ENCODE measurements at regions not wholly inside any gene's neighbourhood (a gene's known extent, or its start where the extent isn't known, plus 50 kb on each side); places are given as distances from the start of the nearest gene placed in this dataset.

DNA sequence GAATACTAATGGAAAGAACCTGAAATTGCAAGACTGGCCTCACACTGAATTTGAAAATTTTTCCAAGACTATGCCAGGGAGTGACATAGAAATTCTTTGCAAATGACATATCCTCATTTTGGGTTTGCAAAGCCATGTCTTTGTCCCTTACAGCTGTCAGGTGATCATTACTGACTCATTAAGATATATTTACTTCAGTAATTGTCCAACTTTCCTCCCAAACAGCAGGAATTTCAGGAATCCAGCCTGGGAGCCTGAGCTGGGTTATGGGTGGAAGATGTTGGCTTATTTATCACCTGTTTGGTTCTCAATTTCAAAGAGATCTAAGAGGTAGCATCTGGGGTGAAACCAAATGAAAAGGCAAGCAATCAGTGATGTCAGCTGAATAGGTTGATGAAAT is 111.6 kb upstream of the ACP3 start:
- Histone ChIP-seq H3K4me3 (ENCODE audit: low read length) (no peak overlapping the region), H4K5ac (ENCODE audit: low read length) (no peak overlapping the region), H3K4ac (ENCODE audit: low read depth, low read length) (no peak overlapping the region), H3K4me2 (ENCODE audit: low read length) (no peak overlapping the region), H3K4me1 (ENCODE audit: control insufficient read depth, low read depth, low read length) (no peaks in the 10 kb centered on the region), H3K36me3 (ENCODE audit: control insufficient read depth, insufficient read depth, low read length) (no peaks in the 10 kb centered on the region), H3K79me1 (ENCODE audit: low read length) (no peaks in the 10 kb centered on the region), H3K79me2 (ENCODE audit: control insufficient read depth, insufficient read depth, low read length) (no peaks in the 10 kb centered on the region), H3K27ac (ENCODE audit: low read depth, low read length) (no peak overlapping the region), H2BK15ac (replicated peaks; ENCODE audit: low read depth) (no peak overlapping the region), H3K56ac (ENCODE audit: low read length) (no peak overlapping the region), H3K27me3 (ENCODE audit: insufficient read depth, low read length, poor library complexity) (peaks cover 2% of the 10 kb centered on the region), H2AK5ac (ENCODE audit: low read length) (no peak overlapping the region), H4K8ac (ENCODE audit: low read depth, low read length) (no peak overlapping the region), H2BK120ac (ENCODE audit: low read depth, low read length) (no peak overlapping the region), H3K18ac (ENCODE audit: low read length) (no peak overlapping the region), H2BK5ac (ENCODE audit: low read length) (no peak overlapping the region), H3K9ac (ENCODE audit: low read length) (no peak overlapping the region), H3K23ac (ENCODE audit: low read length) (no peak overlapping the region)
- no peak for DNase-seq

GRCh38 chr3:132209855-132210254 is 107.4 kb upstream of the ACP3 start:
- Histone ChIP-seq H3K4me2 (ENCODE audit: low read length) (no peak overlapping the region), H3K4me3 (ENCODE audit: low read length) (no peak overlapping the region), H4K8ac (ENCODE audit: low read depth, low read length) (no peak overlapping the region), H3K56ac (ENCODE audit: low read length) (no peak overlapping the region), H3K36me3 (ENCODE audit: control insufficient read depth, insufficient read depth, low read length) (no peaks in the 10 kb centered on the region), H3K9ac (ENCODE audit: low read length) (no peak overlapping the region), H2BK5ac (ENCODE audit: low read length) (no peak overlapping the region), H2BK15ac (replicated peaks; ENCODE audit: low read depth) (no peak overlapping the region), H3K27ac (ENCODE audit: low read depth, low read length) (no peak overlapping the region), H3K79me1 (ENCODE audit: low read length) (no peaks in the 10 kb centered on the region), H4K5ac (ENCODE audit: low read length) (no peak overlapping the region), H3K23ac (ENCODE audit: low read length) (no peak overlapping the region), H3K27me3 (ENCODE audit: insufficient read depth, low read length, poor library complexity) (peaks cover 2% of the 10 kb centered on the region), H3K4me1 (ENCODE audit: control insufficient read depth, low read depth, low read length) (no peaks in the 10 kb centered on the region), H3K79me2 (ENCODE audit: control insufficient read depth, insufficient read depth, low read length) (no peaks in the 10 kb centered on the region), H3K18ac (ENCODE audit: low read length) (no peak overlapping the region), H2AK5ac (ENCODE audit: low read length) (no peak overlapping the region), H3K4ac (ENCODE audit: low read depth, low read length) (no peak overlapping the region), H2BK120ac (ENCODE audit: low read depth, low read length) (no peak overlapping the region)
- DNase-seq, result no peak

GRCh38 chr3:132210476-132211346 is 106.5 kb upstream of the ACP3 start:
- H3K4me3 ChIP-seq (ENCODE audit: low read length), result no peak overlapping the region
- H3K4me2 ChIP-seq (ENCODE audit: low read length), result no peak overlapping the region
- H3K56ac ChIP-seq (ENCODE audit: low read length), result no peak overlapping the region
- H3K27me3 ChIP-seq (ENCODE audit: insufficient read depth, low read length, poor library complexity), result peaks cover 2% of the 10 kb centered on the region
- DNase-seq, result peak; percentile 73
- no peak overlapping the region for H2BK120ac ChIP-seq (ENCODE audit: low read depth, low read length)
- no peak overlapping the region for H2BK5ac ChIP-seq (ENCODE audit: low read length)
- H3K79me2 ChIP-seq (ENCODE audit: control insufficient read depth, insufficient read depth, low read length), result no peaks in the 10 kb centered on the region
- H4K8ac ChIP-seq (ENCODE audit: low read depth, low read length), result no peak overlapping the region
- no peak overlapping the region for H2BK15ac ChIP-seq (replicated peaks; ENCODE audit: low read depth)
- no CpG with 5 or more reads among the region's 9 CpGs for WGBS (ENCODE audit: extremely low coverage, insufficient coverage, low lambda C conversion rate)
- H3K36me3 ChIP-seq (ENCODE audit: control insufficient read depth, insufficient read depth, low read length), result no peaks in the 10 kb centered on the region
- no peak overlapping the region for H3K18ac ChIP-seq (ENCODE audit: low read length)
- no peak overlapping the region for H3K27ac ChIP-seq (ENCODE audit: low read depth, low read length)
- H3K79me1 ChIP-seq (ENCODE audit: low read length), result no peaks in the 10 kb centered on the region
- H4K5ac ChIP-seq (ENCODE audit: low read length), result no peak overlapping the region
- no peak overlapping the region for H3K9ac ChIP-seq (ENCODE audit: low read length)
- H3K4me1 ChIP-seq (ENCODE audit: control insufficient read depth, low read depth, low read length), result no peaks in the 10 kb centered on the region
- H3K4ac ChIP-seq (ENCODE audit: low read depth, low read length), result no peak overlapping the region
- H2AK5ac ChIP-seq (ENCODE audit: low read length), result no peak overlapping the region
- H3K23ac ChIP-seq (ENCODE audit: low read length), result no peak overlapping the region

- no peak overlapping the region for H3K9ac ChIP-seq (ENCODE audit: low read length)
- H3K18ac ChIP-seq (ENCODE audit: low read length), result no peak overlapping the region
- no peaks in the 10 kb centered on the region for H3K79me1 ChIP-seq (ENCODE audit: low read length)
- H2AK5ac ChIP-seq (ENCODE audit: low read length), result no peak overlapping the region
- no peak overlapping the region for H3K23ac ChIP-seq (ENCODE audit: low read length)
- no peak overlapping the region for H2BK120ac ChIP-seq (ENCODE audit: low read depth, low read length)
- H3K56ac ChIP-seq (ENCODE audit: low read length), result no peak overlapping the region
- no peak overlapping the region for H3K4ac ChIP-seq (ENCODE audit: low read depth, low read length)
- H4K8ac ChIP-seq (ENCODE audit: low read depth, low read length), result no peak overlapping the region
- no peak overlapping the region for H4K5ac ChIP-seq (ENCODE audit: low read length)
- no peak overlapping the region for H3K4me2 ChIP-seq (ENCODE audit: low read length)
- DNase-seq, result no peak
- H3K27ac ChIP-seq (ENCODE audit: low read depth, low read length), result no peak overlapping the region
- H3K36me3 ChIP-seq (ENCODE audit: control insufficient read depth, insufficient read depth, low read length), result no peaks in the 10 kb centered on the region
- no peaks in the 10 kb centered on the region for H3K79me2 ChIP-seq (ENCODE audit: control insufficient read depth, insufficient read depth, low read length)
- no peak overlapping the region for H2BK15ac ChIP-seq (replicated peaks; ENCODE audit: low read depth)
- H3K4me3 ChIP-seq (ENCODE audit: low read length), result no peak overlapping the region
- no peaks in the 10 kb centered on the region for H3K4me1 ChIP-seq (ENCODE audit: control insufficient read depth, low read depth, low read length)
- H3K27me3 ChIP-seq (ENCODE audit: insufficient read depth, low read length, poor library complexity), result peaks cover 2% of the 10 kb centered on the region
- no peak overlapping the region for H2BK5ac ChIP-seq (ENCODE audit: low read length)
Measured at GRCh38 chr3:132211896-132212295, 105.3 kb upstream of the ACP3 start.

DNA sequence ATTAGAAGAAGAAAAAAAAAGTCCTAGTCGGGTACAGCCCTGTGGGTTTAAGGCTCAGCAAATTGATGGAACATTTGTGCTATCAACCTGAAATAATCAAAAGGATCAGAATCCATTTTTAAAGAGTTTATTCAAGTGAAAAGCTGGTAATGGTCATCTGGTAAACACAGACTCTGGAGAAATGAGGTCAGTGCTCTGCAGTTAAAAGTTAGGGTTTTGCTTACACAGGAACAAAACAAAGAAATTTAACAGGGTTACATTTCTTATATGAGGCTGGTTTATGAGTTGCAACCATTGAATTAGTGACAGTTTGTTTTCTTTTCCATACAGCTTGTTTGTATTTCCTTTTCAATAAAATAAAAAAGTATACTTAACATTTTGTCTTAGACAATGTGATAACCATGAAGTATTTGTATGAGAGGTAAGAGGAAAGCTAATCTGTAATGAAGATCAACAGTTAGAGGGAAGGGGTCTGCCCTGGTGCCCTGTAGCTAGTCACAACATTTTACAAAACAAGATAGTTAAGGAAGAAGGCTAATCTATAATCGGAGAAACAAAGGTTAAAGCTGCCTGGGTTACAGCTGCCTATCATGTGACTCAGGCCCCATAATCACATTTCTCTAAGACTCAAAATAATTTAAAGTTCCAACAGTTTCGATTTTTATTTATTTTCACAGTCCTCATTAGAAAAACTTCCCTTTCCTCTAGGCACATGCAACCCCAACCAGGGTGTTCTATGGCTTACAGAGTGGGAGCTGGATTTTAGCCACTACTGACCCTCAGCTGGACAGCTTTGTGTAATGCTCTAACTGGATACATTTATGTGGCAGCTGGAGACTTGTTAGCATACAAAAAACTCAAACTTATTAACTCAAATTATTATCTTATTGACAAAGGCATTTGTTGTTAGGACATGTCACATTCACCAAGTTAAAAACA is 98.1 kb upstream of the ACP3 start:
- Histone ChIP-seq H2BK120ac (ENCODE audit: low read depth, low read length) (no peak overlapping the region), H3K27ac (ENCODE audit: low read depth, low read length) (no peak overlapping the region), H3K23ac (ENCODE audit: low read length) (no peak overlapping the region), H4K5ac (ENCODE audit: low read length) (no peak overlapping the region), H3K4me1 (ENCODE audit: control insufficient read depth, low read depth, low read length) (no peaks in the 10 kb centered on the region), H2AK5ac (ENCODE audit: low read length) (no peak overlapping the region), H3K27me3 (ENCODE audit: insufficient read depth, low read length, poor library complexity) (no peaks in the 10 kb centered on the region), H4K8ac (ENCODE audit: low read depth, low read length) (no peak overlapping the region), H3K4ac (ENCODE audit: low read depth, low read length) (no peak overlapping the region), H3K9ac (ENCODE audit: low read length) (no peak overlapping the region), H3K79me1 (ENCODE audit: low read length) (no peaks in the 10 kb centered on the region), H3K4me3 (ENCODE audit: low read length) (no peak overlapping the region), H2BK5ac (ENCODE audit: low read length) (no peak overlapping the region), H3K4me2 (ENCODE audit: low read length) (no peak overlapping the region), H3K79me2 (ENCODE audit: control insufficient read depth, insufficient read depth, low read length) (no peaks in the 10 kb centered on the region), H3K56ac (ENCODE audit: low read length) (no peak overlapping the region), H3K18ac (ENCODE audit: low read length) (no peak overlapping the region), H3K36me3 (ENCODE audit: control insufficient read depth, insufficient read depth, low read length) (no peaks in the 10 kb centered on the region), H2BK15ac (replicated peaks; ENCODE audit: low read depth) (no peak overlapping the region)
- no CpG with 5 or more reads among the region's 3 CpGs for WGBS (ENCODE audit: extremely low coverage, insufficient coverage, low lambda C conversion rate)
- DNase-seq, result no peak

Measured in mesendoderm (in vitro differentiated cells).